Breast epithelium (tissue), 4 donors: ENCODE measurements at regions not wholly inside any gene's neighbourhood (a gene's known extent, or its start where the extent isn't known, plus 50 kb on each side); places are given as distances from the start of the nearest gene placed in this dataset.

Source experiments
- DNase-seq, 2 donors: peaks; one replicate each; pipeline ENCODE4 v3.0.0-alpha.2; 2019; ENCODE audit warnings: low spot score in 2 of 2
- H3K27ac ChIP-seq, 2 donors: fragments of 200-600 bp; sonication (generic) in 1 of 2; one replicate each; pipeline ENCODE4 v1.5.1; 2016 to 2019; ENCODE audit warnings: mild to moderate bottlenecking in 1 of 2
- H3K27me3 ChIP-seq, 2 donors: fragments of 200-600 bp; sonication (generic) in 1 of 2; one replicate each; pipeline versions ENCODE4 v1.5.1 to v1.6.0; 2017 to 2019; ENCODE audit warnings: control low read depth in 1 of 2, mild to moderate bottlenecking in 1 of 2
- H3K36me3 ChIP-seq: fragments of 200-600 bp; one replicate; pipeline ENCODE4 v1.5.1; 2019
- H3K4me1 ChIP-seq, 2 donors: fragments of 200-600 bp; sonication (generic); one replicate each; pipeline ENCODE4 v1.5.1; 2016 to 2019; ENCODE audit warnings: control low read depth in 1 of 2
- H3K4me3 ChIP-seq, 3 donors: fragments of 200-600 bp; sonication (generic); 1 replicate in 2 of 3; 2 replicates in 1 of 3; pipeline ENCODE4 v1.5.1; 2016 to 2019; ENCODE audit warnings: mild to moderate bottlenecking in 3 of 3, moderate library complexity in 2 of 3
- H3K9me3 ChIP-seq, 2 donors: fragments of 200-600 bp; sonication (generic) in 1 of 2; one replicate each; pipeline ENCODE4 v1.5.1; 2016 to 2019; ENCODE audit warnings: control low read depth in 1 of 2
- CTCF ChIP-seq, 3 donors: fragments of 450-650 bp; IDR thresholded peaks; one replicate each; pipeline ENCODE4 v1.5.1; 2016 to 2017; ENCODE audit warnings: antibody characterized with exemption in 3 of 3, mild to moderate bottlenecking in 3 of 3, moderate library complexity in 3 of 3
- POLR2A ChIP-seq: fragments of 450-650 bp; IDR thresholded peaks from one replicate; pipeline ENCODE4 v1.6.1; 2016; ENCODE audit warnings: antibody characterized with exemption, mild to moderate bottlenecking, moderate library complexity
- POLR2AphosphoS5 ChIP-seq, 3 donors: sonication (generic); formaldehyde crosslinking; IDR thresholded peaks; one replicate each; pipeline ENCODE4 v1.6.1; 2017; ENCODE audit warnings: antibody characterized with exemption in 3 of 3
- intact Hi-C: fragments of 100-400 bp; cut with DNase I; formaldehyde crosslinking; loops from one replicate; pipeline ENCODE4 v1.15.1; 2023; ENCODE audit warnings: low total_unique reads

GRCh38 chr2:142670362-142670761 is 207.1 kb upstream of the KYNU start:
- TF ChIP-seq POLR2AphosphoS5 (IDR thresholded peaks at IDR 0.05) = no peak
- TF ChIP-seq CTCF (IDR thresholded peaks at IDR 0.05) = no peak
- TF ChIP-seq POLR2A = no peak

GRCh38 chr2:142668420-142668819 is 209.0 kb upstream of the KYNU start:
- no peak for TF ChIP-seq POLR2AphosphoS5 (IDR thresholded peaks at IDR 0.05)
- TF ChIP-seq POLR2A = no peak
- TF ChIP-seq CTCF (IDR thresholded peaks at IDR 0.05) = no peak
- Histone ChIP-seq H3K9me3 (no peaks in the 10 kb centered on the region), H3K36me3 (no peaks in the 10 kb centered on the region), H3K4me1 (no peaks in the 10 kb centered on the region), H3K27me3 (no peaks in the 10 kb centered on the region), H3K27ac (no peak overlapping the region), H3K4me3 (no peak overlapping the region)
- intact Hi-C loops = no loop called here
- no peak for DNase-seq

More at GRCh38 chr2:142670362-142670761, 207.1 kb upstream of the KYNU start:
- intact Hi-C loops = no loop called here
- Histone ChIP-seq H3K36me3 (no peaks in the 10 kb centered on the region), H3K9me3 (no peaks in the 10 kb centered on the region), H3K4me3 (no peak overlapping the region), H3K27me3 (no peaks in the 10 kb centered on the region), H3K27ac (no peak overlapping the region), H3K4me1 (no peaks in the 10 kb centered on the region)
- DNase-seq = no peak

- intact Hi-C loops = no loop called here
- no peaks in the 10 kb centered on the region for H3K9me3 ChIP-seq
- no peak for DNase-seq
- H3K4me1 ChIP-seq = no peaks in the 10 kb centered on the region
- H3K27ac ChIP-seq = no peak overlapping the region
- TF ChIP-seq CTCF (IDR thresholded peaks at IDR 0.05) (no peak), POLR2AphosphoS5 (IDR thresholded peaks at IDR 0.05) (no peak), POLR2A (no peak)
- H3K36me3 ChIP-seq = no peaks in the 10 kb centered on the region
- H3K4me3 ChIP-seq = no peak overlapping the region
- H3K27me3 ChIP-seq = no peaks in the 10 kb centered on the region
These were observed 212.2 kb upstream of the KYNU start for GRCh38 chr2:142665241-142665640.

- no peaks in the 10 kb centered on the region for H3K27me3 ChIP-seq
- no peak for DNase-seq
- no peak overlapping the region for H3K4me3 ChIP-seq
- H3K4me1 ChIP-seq = no peaks in the 10 kb centered on the region
- H3K9me3 ChIP-seq = peaks cover 0 to 11% of the 10 kb centered on the region in 2 donors
- no peaks in the 10 kb centered on the region for H3K36me3 ChIP-seq
- no peak overlapping the region for H3K27ac ChIP-seq
- intact Hi-C loops = no loop called here
- TF ChIP-seq POLR2AphosphoS5 (IDR thresholded peaks at IDR 0.05) = no peak
These were observed 226.9 kb upstream of the KYNU start for GRCh38 chr2:142650601-142651000.

GRCh38 chr2:142649581-142649980 is 227.9 kb upstream of the KYNU start:
- Histone ChIP-seq H3K9me3 (peaks cover 0 to 11% of the 10 kb centered on the region in 2 donors), H3K4me3 (no peak overlapping the region), H3K4me1 (no peaks in the 10 kb centered on the region), H3K27ac (no peak overlapping the region), H3K27me3 (no peaks in the 10 kb centered on the region), H3K36me3 (no peaks in the 10 kb centered on the region)
- TF ChIP-seq POLR2A = no peak
- TF ChIP-seq POLR2AphosphoS5 (IDR thresholded peaks at IDR 0.05) = no peak
- TF ChIP-seq CTCF (IDR thresholded peaks at IDR 0.05) = no peak
- DNase-seq = no peak
- intact Hi-C loops = no loop called here

- H3K27me3 ChIP-seq = no peaks in the 10 kb centered on the region
- DNase-seq = no peak
- intact Hi-C loops = loop anchor here (5.0 kb wide), 1 partner anchor 45 kb away; no protein-coding TSS in a partner anchor
- no peak overlapping the region for H3K4me3 ChIP-seq
- TF ChIP-seq CTCF (IDR thresholded peaks at IDR 0.05) (no peak), POLR2AphosphoS5 (IDR thresholded peaks at IDR 0.05) (no peak), POLR2A (no peak)
- H3K36me3 ChIP-seq = no peaks in the 10 kb centered on the region
- H3K27ac ChIP-seq = no peak overlapping the region
- H3K9me3 ChIP-seq = peaks cover 0 to 5% of the 10 kb centered on the region in 2 donors
- no peaks in the 10 kb centered on the region for H3K4me1 ChIP-seq
These were observed 234.8 kb upstream of the KYNU start for GRCh38 chr2:142642650-142643049.
